Pancreas (tissue), 10 donors: ENCODE measurements at regions not wholly inside any gene's neighbourhood (a gene's known extent, or its start where the extent isn't known, plus 50 kb on each side); places are given as distances from the start of the nearest gene placed in this dataset.

Experiments used
- ATAC-seq, 4 donors: fragments of 200-7000 bp; cut with Tn5 transposase; one replicate each; pipeline versions ENCODE4 v1.8.0 to v1.9.1; 2020; ENCODE audit warnings: mild to moderate bottlenecking in 4 of 4, moderate library complexity in 4 of 4
- DNase-seq, 6 donors: peaks; one replicate each; pipeline ENCODE4 v3.0.0-alpha.2; 2020
- FAIRE-seq: peaks from 2 replicates; lab custom pipeline; 2012; peaks lifted over from hg19 to GRCh38; lab: Jason Lieb, UNC
- H3K27ac ChIP-seq, 4 donors: fragments of 200-600 bp; sonication (generic); 1 replicate in 3 of 4; 2 replicates in 1 of 4; pipeline versions ENCODE4 v1.5.0 to v1.8.0; 2020
- H3K27me3 ChIP-seq, 4 donors: fragments of 200-600 bp; one replicate each; pipeline ENCODE4 v1.8.0; 2021
- H3K36me3 ChIP-seq, 3 donors: fragments of 200-600 bp; sonication (generic) in 1 of 3; one replicate each; pipeline versions ENCODE4 v1.5.0 to v1.8.0; 2020 to 2021
- H3K4me1 ChIP-seq, 3 donors: fragments of 200-600 bp; one replicate each; pipeline ENCODE4 v1.8.0; 2021
- H3K4me3 ChIP-seq, 4 donors: fragments of 200-600 bp; sonication (generic) in 2 of 4; one replicate each; pipeline versions ENCODE4 v1.5.0 to v1.8.0; 2020 to 2021
- H3K9me3 ChIP-seq, 4 donors: fragments of 200-600 bp; one replicate each; pipeline ENCODE4 v1.8.0; 2021
- WGBS, 2 donors: extraction: QIAGEN DNeasy Blood & Tissue Kit; methylation state at CpG; one replicate each; pipeline ENCODE4 v1.1.7; 2013; 5-methylcytosine and 5-hydroxymethylcytosine counted together
- intact Hi-C, 3 donors: fragments of 100-400 bp; cut with DNase I; formaldehyde crosslinking; loops; one replicate each; pipeline versions ENCODE4 v1.11.1 to v1.14.2; 2022
- TF ChIP-seq, protein P1 (sequence below), 4 donors: fragments of 200-600 bp; sonication (generic) in 3 of 4; IDR thresholded peaks; one replicate each; pipeline versions ENCODE4 v1.5.0 to v1.8.0; 2021; ENCODE audit warnings: antibody characterized with exemption in 4 of 4
- donor health status: healthy with polysubstance abuse.
- donor health status: DM: no; HTN: no; CAD: no; lungs with moderate emphysema.
- donor health status: DM: no; HTN: no; CAD: no.
- donor health status: control.
- donor health status: control.
- donor health status: Bipolar disorder and iron deficiency.
- donor health status: DM: yes; HTN: yes; CAD: no.
- donor health status: DM: no; HTN: no; CAD: no.
- donor health status: DM: no; HTN: no; CAD: no.
- donor health status: DM: yes; HTN: yes; CAD: no.

DNA sequence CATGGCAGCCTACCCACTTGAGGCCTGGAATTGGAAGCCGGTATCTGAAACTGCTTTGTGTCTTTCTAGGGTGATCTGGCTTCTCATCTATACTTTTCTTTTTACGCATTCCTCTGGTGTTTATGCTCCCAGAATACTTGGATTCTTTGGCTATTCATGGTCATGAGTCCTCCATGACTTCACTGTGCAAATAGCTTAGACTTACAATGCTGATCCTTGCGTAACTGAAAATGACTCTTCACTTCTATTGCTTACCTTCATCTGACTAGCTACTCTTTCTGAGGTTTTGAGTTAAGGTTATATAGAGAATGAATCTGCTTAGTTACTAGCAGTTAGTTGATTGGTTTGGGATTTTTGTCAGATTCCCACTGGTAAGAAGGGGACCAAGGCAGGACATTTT lies 121.7 kb upstream of the NOVA1 start:
- intact Hi-C loops = no loop called here
- no peak for ATAC-seq
- Histone ChIP-seq H3K9me3 (no peaks in the 10 kb centered on the region), H3K4me3 (no peak overlapping the region), H3K36me3 (no peaks in the 10 kb centered on the region), H3K27me3 (no peaks in the 10 kb centered on the region), H3K4me1 (no peaks in the 10 kb centered on the region), H3K27ac (no peak overlapping the region)
- DNase-seq = no peak
- TF ChIP-seq, protein P1, sequence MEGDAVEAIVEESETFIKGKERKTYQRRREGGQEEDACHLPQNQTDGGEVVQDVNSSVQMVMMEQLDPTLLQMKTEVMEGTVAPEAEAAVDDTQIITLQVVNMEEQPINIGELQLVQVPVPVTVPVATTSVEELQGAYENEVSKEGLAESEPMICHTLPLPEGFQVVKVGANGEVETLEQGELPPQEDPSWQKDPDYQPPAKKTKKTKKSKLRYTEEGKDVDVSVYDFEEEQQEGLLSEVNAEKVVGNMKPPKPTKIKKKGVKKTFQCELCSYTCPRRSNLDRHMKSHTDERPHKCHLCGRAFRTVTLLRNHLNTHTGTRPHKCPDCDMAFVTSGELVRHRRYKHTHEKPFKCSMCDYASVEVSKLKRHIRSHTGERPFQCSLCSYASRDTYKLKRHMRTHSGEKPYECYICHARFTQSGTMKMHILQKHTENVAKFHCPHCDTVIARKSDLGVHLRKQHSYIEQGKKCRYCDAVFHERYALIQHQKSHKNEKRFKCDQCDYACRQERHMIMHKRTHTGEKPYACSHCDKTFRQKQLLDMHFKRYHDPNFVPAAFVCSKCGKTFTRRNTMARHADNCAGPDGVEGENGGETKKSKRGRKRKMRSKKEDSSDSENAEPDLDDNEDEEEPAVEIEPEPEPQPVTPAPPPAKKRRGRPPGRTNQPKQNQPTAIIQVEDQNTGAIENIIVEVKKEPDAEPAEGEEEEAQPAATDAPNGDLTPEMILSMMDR (IDR thresholded peaks at IDR 0.05) = no peak
- no peak for FAIRE-seq
- 94 to 97% methylated on average over 3 of the region's 3 CpGs for WGBS, 2 donors

DNA sequence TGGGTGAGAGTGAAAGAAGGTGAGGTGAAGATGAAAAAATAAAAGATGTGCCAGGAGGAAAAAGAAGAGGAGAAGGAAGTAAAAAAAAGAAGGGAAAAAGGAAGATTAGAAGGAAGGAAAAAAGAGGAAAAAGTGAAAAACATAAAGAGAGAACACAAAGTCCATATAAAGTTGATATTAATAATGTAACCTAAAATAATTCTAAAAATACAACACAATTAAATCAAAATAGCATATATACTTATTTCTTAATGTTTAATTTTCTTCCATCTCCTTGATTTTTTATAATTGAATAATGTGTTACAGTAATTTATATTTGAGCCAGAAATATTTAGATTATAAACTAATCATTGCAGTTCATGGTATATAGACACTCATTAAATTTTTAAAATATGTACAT lies 124.4 kb upstream of the NOVA1 start:
- no peaks in the 10 kb centered on the region for H3K9me3 ChIP-seq
- no peaks in the 10 kb centered on the region for H3K27me3 ChIP-seq
- intact Hi-C loops = no loop called here
- no peaks in the 10 kb centered on the region for H3K36me3 ChIP-seq
- TF ChIP-seq, protein P1 (IDR thresholded peaks at IDR 0.05) = no peak
- FAIRE-seq (no peak), ATAC-seq (no peak), DNase-seq (no peak)
- no peak overlapping the region for H3K27ac ChIP-seq
- H3K4me1 ChIP-seq = no peaks in the 10 kb centered on the region
- H3K4me3 ChIP-seq = no peak overlapping the region

DNA sequence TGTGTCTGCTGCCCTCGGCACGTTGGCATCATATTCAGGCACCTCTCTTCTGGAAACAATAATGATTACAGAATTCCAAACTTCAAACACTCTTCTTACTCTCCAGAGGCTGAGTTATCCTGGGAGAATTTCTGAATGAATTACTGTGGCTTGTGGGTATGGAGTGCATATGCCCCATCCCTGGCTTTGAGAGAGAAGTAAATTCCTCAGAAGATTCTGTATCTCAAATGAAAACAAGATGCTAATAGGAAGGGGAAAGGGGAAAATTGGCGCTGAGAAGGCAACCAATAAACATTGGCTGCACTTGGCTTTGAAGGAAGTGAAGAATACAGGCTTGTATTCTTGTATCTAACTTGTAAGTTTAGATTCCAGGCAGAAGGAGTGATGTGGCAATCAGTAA lies 132.0 kb upstream of the NOVA1 start:
- ATAC-seq (no peak), FAIRE-seq (no peak), DNase-seq (no peak)
- H3K27ac ChIP-seq = no peak overlapping the region
- TF ChIP-seq, protein P1 (IDR thresholded peaks at IDR 0.05) = no peak
- no peaks in the 10 kb centered on the region for H3K27me3 ChIP-seq
- intact Hi-C loops = no loop called here
- H3K9me3 ChIP-seq = no peaks in the 10 kb centered on the region
- no peak overlapping the region for H3K4me3 ChIP-seq
- no peaks in the 10 kb centered on the region for H3K36me3 ChIP-seq
- H3K4me1 ChIP-seq = no peaks in the 10 kb centered on the region
- 56 to 58% methylated on average over 3 of the region's 3 CpGs for WGBS, 2 donors

DNA sequence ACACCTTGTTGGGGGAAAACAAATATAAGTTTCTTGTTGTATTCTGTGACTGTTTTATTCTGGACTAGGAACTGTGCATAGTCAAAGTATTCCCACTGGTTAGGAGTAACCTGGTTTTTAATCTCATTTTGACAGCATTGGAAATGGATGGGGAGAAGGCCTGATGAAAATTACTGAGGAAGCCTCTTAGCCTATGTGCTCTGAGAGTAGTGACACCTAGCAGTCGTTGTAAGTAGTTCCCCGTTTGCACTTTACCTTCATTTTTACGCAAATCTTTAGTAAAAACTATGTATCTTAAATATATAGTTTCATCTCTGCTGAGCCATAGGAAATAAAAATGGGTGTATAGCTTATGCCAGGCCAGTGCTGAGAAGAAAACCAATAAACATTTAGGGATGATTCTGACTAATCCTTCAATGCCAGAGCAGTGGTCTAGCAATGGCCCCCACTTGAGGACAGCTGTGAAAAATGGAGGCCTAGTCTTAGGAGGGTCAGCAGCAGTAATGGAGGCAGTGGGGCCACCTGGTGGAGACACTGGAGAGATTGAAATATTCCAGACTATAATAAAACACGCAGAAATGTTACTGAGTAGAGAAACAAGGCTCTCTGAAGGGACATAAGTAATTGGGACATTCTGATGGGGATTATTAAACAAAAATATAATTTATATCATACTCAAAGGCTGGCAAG lies 133.2 kb upstream of the NOVA1 start:
- ATAC-seq = peak in 1 of 4 donors; percentile 35

DNA sequence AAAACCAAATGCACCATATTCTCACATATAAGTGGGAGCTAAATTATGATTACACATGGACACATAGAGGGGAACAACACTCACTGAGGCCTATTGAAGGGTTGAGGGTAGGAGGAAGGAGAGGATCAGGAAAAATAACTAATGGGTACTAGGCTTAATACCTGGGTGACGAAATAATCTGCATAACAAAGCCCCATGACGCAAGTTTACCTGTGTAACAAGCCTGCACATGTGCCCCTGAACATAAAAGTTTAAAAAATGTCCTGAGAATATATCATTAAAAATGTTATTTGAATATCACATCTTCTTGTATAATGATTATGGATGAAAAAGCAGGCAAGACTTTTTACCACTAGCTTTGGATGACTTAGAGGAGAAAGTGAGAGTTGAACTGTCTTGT lies 138.0 kb upstream of the NOVA1 start:
- TF ChIP-seq, protein P1 (IDR thresholded peaks at IDR 0.05) = no peak
- ATAC-seq (no peak), FAIRE-seq (no peak), DNase-seq (no peak)
- Histone ChIP-seq H3K9me3 (no peaks in the 10 kb centered on the region), H3K4me3 (no peak overlapping the region), H3K4me1 (no peaks in the 10 kb centered on the region), H3K27me3 (no peaks in the 10 kb centered on the region), H3K27ac (no peak overlapping the region), H3K36me3 (no peaks in the 10 kb centered on the region)
- WGBS, 2 donors = 62 to 65% methylated on average over 2 of the region's 2 CpGs
- intact Hi-C loops = no loop called here

More for the DNA sequence above, 133.2 kb upstream of the NOVA1 start:
- Histone ChIP-seq H3K36me3 (no peaks in the 10 kb centered on the region), H3K27me3 (no peaks in the 10 kb centered on the region), H3K4me1 (no peaks in the 10 kb centered on the region), H3K9me3 (no peaks in the 10 kb centered on the region), H3K4me3 (no peak overlapping the region), H3K27ac (no peak overlapping the region)
- TF ChIP-seq, protein P1 (IDR thresholded peaks at IDR 0.05) = no peak
- intact Hi-C loops = no loop called here
- DNase-seq (no peak), FAIRE-seq (no peak)
- WGBS, 2 donors = 69 to 76% methylated on average over 4 of the region's 4 CpGs
